ENCODE measurements at regions not wholly inside any gene's neighbourhood (a gene's known extent, or its start where the extent isn't known, plus 50 kb on each side); places are given as distances from the start of the nearest gene placed in this dataset.

DNA sequence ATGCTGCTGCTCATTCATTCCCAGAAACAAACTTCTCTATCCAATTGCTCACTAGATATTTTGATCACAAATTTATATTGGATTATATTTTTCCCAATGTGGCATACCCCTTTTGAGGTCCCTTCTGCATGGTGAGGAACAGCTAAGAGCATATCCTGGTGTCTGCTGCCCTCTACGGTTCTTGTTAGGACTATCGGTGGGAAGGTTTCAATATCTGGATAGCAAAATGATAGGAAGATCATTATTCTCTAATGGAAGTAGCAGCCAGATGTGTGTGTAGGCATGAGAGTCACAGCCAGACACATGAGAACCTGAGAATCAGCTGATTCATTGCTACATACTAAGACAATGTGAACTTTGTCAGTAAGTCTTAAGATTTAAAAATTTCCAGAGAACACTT, 1422.4 kb upstream of the MIR17HG start:
- H2BK120ac ChIP-seq (ENCODE audit: low read depth, low read length) = no peak overlapping the region
- no peak overlapping the region for H2AK5ac ChIP-seq (ENCODE audit: low read depth, low read length)
- H3K23ac ChIP-seq (ENCODE audit: low read depth, low read length) = no peak overlapping the region
- ChIA-PET CTCF (no interaction called here), POLR2A (ENCODE audit: unreplicated experiment) (no interaction called here)
- no peak overlapping the region for H2BK5ac ChIP-seq (ENCODE audit: low read depth, low read length, poor library complexity, severe bottlenecking)
- H4K91ac ChIP-seq (ENCODE audit: insufficient read depth, low read depth, low read length) = no peak overlapping the region
- TF ChIP-seq RAD21 (IDR thresholded peaks at IDR 0.05; ENCODE audit: low read length) (peak; percentile 15; the same call in 1 of the 2 replicates), MAZ (IDR thresholded peaks at IDR 0.05; ENCODE audit: borderline replicate concordance, low read depth, low read length) (no peak)
- no peak overlapping the region for H3K27ac ChIP-seq (ENCODE audit: insufficient read depth, low read length)
- no peaks in the 10 kb centered on the region for H3K9me3 ChIP-seq (ENCODE audit: control insufficient read depth, insufficient read depth, low read length)
- DNase-seq (peak; percentile 2), ATAC-seq (ENCODE audit: low read depth) (peak; percentile 60)
- H3K18ac ChIP-seq (ENCODE audit: low read depth, low read length) = no peak overlapping the region
- WGBS, 2 experiments (ENCODE audit: extremely low coverage in 2 of 2, insufficient read length in 1 of 2) = no CpG with 5 or more reads among the region's 2 CpGs
- no peaks in the 10 kb centered on the region for H3K27me3 ChIP-seq (ENCODE audit: control insufficient read depth, insufficient read depth, low read length)
- H3K36me3 ChIP-seq (ENCODE audit: control insufficient read depth, insufficient read depth, low read length) = no peaks in the 10 kb centered on the region
- no peak overlapping the region for H4K8ac ChIP-seq (ENCODE audit: low read depth in 2 of 2, low read length in 2 of 2)
- no peak overlapping the region for H3K14ac ChIP-seq (replicated peaks; ENCODE audit: low read depth, low read length)
- no peak overlapping the region for H3K4ac ChIP-seq (ENCODE audit: low read depth, low read length)
- no peaks in the 10 kb centered on the region for H3K9me1 ChIP-seq (ENCODE audit: insufficient read depth, low read length)
- H3K79me1 ChIP-seq (ENCODE audit: low read depth in 1 of 2, low read length in 2 of 2) = no peaks in the 10 kb centered on the region
- no peak overlapping the region for H3K4me2 ChIP-seq (ENCODE audit: low read depth, low read length)
- H4K20me1 ChIP-seq (ENCODE audit: insufficient read depth, low read length) = no peaks in the 10 kb centered on the region
- no peaks in the 10 kb centered on the region for H3K4me1 ChIP-seq (ENCODE audit: control insufficient read depth, insufficient read depth, low read length)
- no peak overlapping the region for H3K4me3 ChIP-seq (ENCODE audit: insufficient read depth, low read depth, low read length)
- H3K9ac ChIP-seq (ENCODE audit: low read depth, low read length) = no peak overlapping the region
- BruUV-seq (replicated peaks) = no TSS peak
- no peak overlapping the region for H3K56ac ChIP-seq (ENCODE audit: extremely low read depth, insufficient read depth, low read length)
- H2AK9ac ChIP-seq (replicated peaks; ENCODE audit: low read depth, low read length, poor library complexity) = no peak overlapping the region
- intact Hi-C loops (cut with micrococcal nuclease) = no loop called here
- no peak overlapping the region for H2BK20ac ChIP-seq (ENCODE audit: low read depth, low read length)
- in situ Hi-C loops (cut with MboI; ENCODE audit: low sequenced_read_pairs) = no loop called here
- H4K5ac ChIP-seq (ENCODE audit: low read depth, low read length) = no peak overlapping the region
- dilution Hi-C loops (cut with HindIII; ENCODE audit: low sequenced_read_pairs, unreplicated experiment) = no loop called here
- no peak overlapping the region for H2AFZ ChIP-seq (replicated peaks; ENCODE audit: low read length, poor library complexity)
- H2BK15ac ChIP-seq (ENCODE audit: low read depth, low read length) = no peak overlapping the region

Data from IMR-90 (cell line).